ENCODE measurements at regions not wholly inside any gene's neighbourhood (a gene's known extent, or its start where the extent isn't known, plus 50 kb on each side); places are given as distances from the start of the nearest gene placed in this dataset.
"Not testable (repeated sequence)": the region's sequence is repeated elsewhere in the genome, so short reads cannot be mapped to it uniquely, and the experiment has no call there.

DNA sequence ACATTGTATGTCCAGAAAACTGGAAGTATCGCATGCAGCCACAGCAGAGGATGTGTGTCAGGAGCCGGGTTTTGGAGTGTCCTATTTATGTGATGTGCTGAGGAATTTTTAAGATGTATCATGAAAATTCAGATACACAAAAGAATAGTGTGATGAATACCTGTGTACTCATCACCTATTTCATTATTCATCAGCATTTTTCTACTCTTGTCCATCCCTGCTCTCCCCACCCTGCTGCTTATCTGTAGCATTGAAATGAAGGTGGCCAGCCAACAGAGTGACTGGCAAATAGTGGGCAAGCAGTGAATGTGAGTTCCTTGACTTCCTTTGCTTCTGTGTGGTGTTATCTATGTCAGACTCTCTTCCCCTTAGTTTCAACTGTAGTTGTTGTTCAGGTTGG lies 108.7 kb upstream of the NUTM2F start:
- H3K4me3 ChIP-seq; H3K27ac ChIP-seq; H3K4me1 ChIP-seq; DNase-seq; H3K9me3 ChIP-seq; H3K27me3 ChIP-seq; intact Hi-C loops (cut with DNase I): not testable (repeated sequence)
- no CpG with 5 or more reads among the region's 2 CpGs for WGBS, 2 donors
- peaks cover 0 to 18% (median 0%) of the 10 kb centered on the region in 4 donors for H3K36me3 ChIP-seq

- DNase-seq; H3K27me3 ChIP-seq; H3K9me3 ChIP-seq; intact Hi-C loops (cut with DNase I); H3K4me3 ChIP-seq; H3K4me1 ChIP-seq; H3K27ac ChIP-seq: not testable (repeated sequence)
- peaks cover 0 to 24% (median 0%) of the 10 kb centered on the region in 4 donors for H3K36me3 ChIP-seq
- 60% methylated on average over 1 of the region's 1 CpG; no CpG with 5 or more reads in 1 of the 2 donors for WGBS, 2 donors
These were observed 109.9 kb upstream of the NUTM2F start for GRCh38 chr9:94438336-94438735.

DNA sequence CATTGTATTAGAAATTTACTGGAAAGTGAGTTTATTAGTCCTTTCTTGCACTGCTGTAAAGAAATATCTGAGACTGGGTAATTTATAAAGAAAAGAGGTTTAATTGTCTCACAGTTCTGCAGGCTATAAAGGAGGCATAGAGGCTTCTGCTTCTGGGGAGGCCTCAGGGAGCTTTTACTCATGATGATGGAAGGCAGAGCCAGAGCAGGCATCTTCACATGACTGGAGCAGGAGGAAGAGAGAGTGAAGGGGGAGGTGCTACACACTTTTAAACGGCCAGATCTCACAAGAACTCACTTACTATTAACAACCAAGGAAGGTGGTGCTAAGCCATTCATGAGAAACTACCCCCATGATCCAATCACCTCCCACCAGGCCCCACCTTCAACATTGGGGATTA lies 112.7 kb upstream of the NUTM2F start:
- H3K27me3 ChIP-seq; DNase-seq; H3K27ac ChIP-seq; intact Hi-C loops (cut with DNase I); H3K4me1 ChIP-seq; H3K9me3 ChIP-seq; H3K4me3 ChIP-seq: not testable (repeated sequence)
- 29 to 61% methylated on average over 1 of the region's 1 CpG for WGBS, 2 donors
- H3K36me3 ChIP-seq: peaks cover 0 to 41% (median 0%) of the 10 kb centered on the region in 4 donors

DNA sequence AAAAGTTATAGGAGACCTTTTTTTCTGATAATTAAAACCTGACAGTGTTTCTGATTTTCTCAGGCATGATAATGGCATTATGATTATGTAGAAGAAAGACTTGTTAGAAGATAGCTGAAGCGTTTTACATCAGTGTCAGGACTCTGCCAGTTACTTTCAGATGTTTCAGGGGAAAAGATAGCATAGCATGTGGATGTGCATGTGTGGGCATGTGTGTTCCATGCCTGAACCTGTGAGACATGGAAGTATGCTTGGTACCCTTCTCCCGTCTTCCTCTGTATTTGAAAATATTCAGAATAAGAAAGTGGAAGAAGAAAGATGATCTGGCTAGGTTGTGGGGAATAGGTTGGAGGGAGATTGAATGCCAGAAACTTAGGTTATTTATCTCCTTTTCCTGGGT lies 113.1 kb upstream of the PCAT7 start:
- peaks cover 0 to 44% (median 0%) of the 10 kb centered on the region in 4 donors for H3K36me3 ChIP-seq
- no peaks in the 10 kb centered on the region for H3K27me3 ChIP-seq
- H3K27ac ChIP-seq: no peak overlapping the region
- H3K4me3 ChIP-seq: no peak overlapping the region
- intact Hi-C loops (cut with DNase I): no loop called here
- 95 to 98% methylated on average over 2 of the region's 2 CpGs for WGBS, 2 donors
- TF ChIP-seq POLR2A (IDR thresholded peaks at IDR 0.05) (no peak), POLR2AphosphoS5 (IDR thresholded peaks at IDR 0.05) (no peak), EP300 (IDR thresholded peaks at IDR 0.05) (no peak)
- TF ChIP-seq, protein P1, sequence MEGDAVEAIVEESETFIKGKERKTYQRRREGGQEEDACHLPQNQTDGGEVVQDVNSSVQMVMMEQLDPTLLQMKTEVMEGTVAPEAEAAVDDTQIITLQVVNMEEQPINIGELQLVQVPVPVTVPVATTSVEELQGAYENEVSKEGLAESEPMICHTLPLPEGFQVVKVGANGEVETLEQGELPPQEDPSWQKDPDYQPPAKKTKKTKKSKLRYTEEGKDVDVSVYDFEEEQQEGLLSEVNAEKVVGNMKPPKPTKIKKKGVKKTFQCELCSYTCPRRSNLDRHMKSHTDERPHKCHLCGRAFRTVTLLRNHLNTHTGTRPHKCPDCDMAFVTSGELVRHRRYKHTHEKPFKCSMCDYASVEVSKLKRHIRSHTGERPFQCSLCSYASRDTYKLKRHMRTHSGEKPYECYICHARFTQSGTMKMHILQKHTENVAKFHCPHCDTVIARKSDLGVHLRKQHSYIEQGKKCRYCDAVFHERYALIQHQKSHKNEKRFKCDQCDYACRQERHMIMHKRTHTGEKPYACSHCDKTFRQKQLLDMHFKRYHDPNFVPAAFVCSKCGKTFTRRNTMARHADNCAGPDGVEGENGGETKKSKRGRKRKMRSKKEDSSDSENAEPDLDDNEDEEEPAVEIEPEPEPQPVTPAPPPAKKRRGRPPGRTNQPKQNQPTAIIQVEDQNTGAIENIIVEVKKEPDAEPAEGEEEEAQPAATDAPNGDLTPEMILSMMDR (IDR thresholded peaks at IDR 0.05): no peak
- H3K4me1 ChIP-seq: peaks cover 0 to 9% (median 0%) of the 10 kb centered on the region in 4 donors
- H3K9me3 ChIP-seq: no peaks in the 10 kb centered on the region
- DNase-seq: no peak

DNA sequence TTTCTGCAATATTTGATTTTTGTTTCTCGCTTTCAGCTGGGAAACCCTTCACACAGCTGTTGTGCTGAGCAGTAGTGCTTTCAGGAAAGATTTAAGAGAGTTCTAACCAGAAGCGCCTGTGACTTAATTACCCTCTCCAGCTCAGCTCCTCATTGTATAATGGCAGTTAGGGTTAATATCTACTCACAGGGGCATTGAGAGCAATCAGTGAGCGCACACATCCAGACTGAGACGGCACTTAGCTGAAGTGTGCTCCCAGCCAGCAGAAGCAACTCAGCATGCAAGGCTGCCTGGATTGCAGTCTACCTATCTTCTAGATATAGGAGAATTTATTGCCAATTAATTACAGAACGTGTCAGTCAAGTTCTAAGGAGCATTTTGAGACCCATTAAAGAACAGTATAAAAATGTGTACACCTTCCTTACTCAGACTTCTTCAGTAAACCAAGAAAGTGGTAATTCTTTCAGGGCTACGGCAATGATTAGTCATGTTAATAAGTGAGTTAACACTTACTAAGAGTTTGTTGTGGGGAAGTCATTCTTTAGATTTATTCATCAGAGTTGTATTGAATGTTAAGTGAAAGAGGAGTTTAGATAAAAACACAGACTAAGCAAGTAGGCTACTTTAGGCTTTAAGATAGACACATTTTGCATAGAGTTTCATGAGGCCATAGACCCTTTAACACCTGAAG lies 111.7 kb upstream of the PCAT7 start:
- WGBS, 2 donors: 90 to 96% methylated on average over 6 of the region's 6 CpGs
- no peaks in the 10 kb centered on the region for H3K27me3 ChIP-seq
- H3K4me1 ChIP-seq: peaks cover 0 to 9% (median 0%) of the 10 kb centered on the region in 4 donors
- H3K4me3 ChIP-seq: no peak overlapping the region
- TF ChIP-seq, protein P1 (IDR thresholded peaks at IDR 0.05): no peak
- TF ChIP-seq EP300 (IDR thresholded peaks at IDR 0.05) (no peak), POLR2A (IDR thresholded peaks at IDR 0.05) (no peak), POLR2AphosphoS5 (IDR thresholded peaks at IDR 0.05) (no peak)
- H3K27ac ChIP-seq: no peak overlapping the region
- no peaks in the 10 kb centered on the region for H3K9me3 ChIP-seq
- H3K36me3 ChIP-seq: peaks cover 0 to 54% (median 4%) of the 10 kb centered on the region in 4 donors
- no peak for DNase-seq
- intact Hi-C loops (cut with DNase I): no loop called here

DNA sequence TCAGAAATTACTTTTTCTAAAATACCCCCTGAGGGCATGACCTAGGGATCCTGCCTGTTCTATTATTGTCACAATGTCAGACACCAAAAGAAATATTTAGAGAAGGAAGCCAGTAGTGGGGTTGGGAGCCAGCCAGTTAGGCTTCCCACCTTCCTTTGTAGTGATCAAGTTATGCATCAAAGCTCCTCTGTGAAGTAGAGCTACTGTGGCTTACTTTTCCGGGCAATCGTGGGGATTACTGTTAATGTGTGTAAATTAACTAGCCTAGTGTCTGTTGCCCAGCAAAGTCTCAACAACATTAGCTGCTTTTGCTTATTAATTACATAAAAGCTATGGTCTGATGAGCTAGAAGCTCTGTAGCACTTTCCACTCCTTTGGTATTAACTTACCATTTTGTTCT lies 109.0 kb upstream of the PCAT7 start:
- Histone ChIP-seq H3K4me3 (no peak overlapping the region), H3K27me3 (no peaks in the 10 kb centered on the region), H3K27ac (no peak overlapping the region), H3K4me1 (peaks cover 0 to 9% (median 0%) of the 10 kb centered on the region in 4 donors), H3K36me3 (peaks cover 0 to 64% (median 12%) of the 10 kb centered on the region in 4 donors), H3K9me3 (no peaks in the 10 kb centered on the region)
- no peak for DNase-seq
- intact Hi-C loops (cut with DNase I): no loop called here
- WGBS, 2 donors: 76 to 91% methylated on average over 2 of the region's 2 CpGs
- no peak for TF ChIP-seq EP300 (IDR thresholded peaks at IDR 0.05)
- no peak for TF ChIP-seq POLR2A (IDR thresholded peaks at IDR 0.05)
- TF ChIP-seq, protein P1 (IDR thresholded peaks at IDR 0.05): no peak
- no peak for TF ChIP-seq POLR2AphosphoS5 (IDR thresholded peaks at IDR 0.05)

Data from sigmoid colon (tissue), 6 donors.